ENCODE measurements at regions not wholly inside any gene's neighbourhood (a gene's known extent, or its start where the extent isn't known, plus 50 kb on each side); places are given as distances from the start of the nearest gene placed in this dataset.

GRCh38 chr6:91667596-91667995 is 1080.7 kb upstream of the MAP3K7 start:
- no peak for DNase-seq

GRCh38 chr6:91664327-91664959 is 1077.6 kb upstream of the MAP3K7 start:
- DNase-seq, result no peak

- DNase-seq, result no peak
Measured at GRCh38 chr6:91660893-91661292, 1074.0 kb upstream of the MAP3K7 start.

- no peak for DNase-seq
Measured at GRCh38 chr6:91659891-91660290, 1073.0 kb upstream of the MAP3K7 start.

- DNase-seq, result no peak
Measured at GRCh38 chr6:91654793-91655192, 1067.9 kb upstream of the MAP3K7 start.

- no peak for DNase-seq
Measured at GRCh38 chr6:91654357-91654756, 1067.5 kb upstream of the MAP3K7 start.

GRCh38 chr6:91653895-91654294 is 1067.0 kb upstream of the MAP3K7 start:
- DNase-seq, result no peak

GRCh38 chr6:91653076-91653723 is 1066.3 kb upstream of the MAP3K7 start:
- no peak for DNase-seq

- no peak for DNase-seq
Measured at GRCh38 chr6:91646649-91647048, 1059.8 kb upstream of the MAP3K7 start.

- DNase-seq, result no peak
Measured at GRCh38 chr6:91645811-91646210, 1058.9 kb upstream of the MAP3K7 start.

GRCh38 chr6:91637217-91637616 is 1050.3 kb upstream of the MAP3K7 start:
- no peak for DNase-seq

- no peak for DNase-seq
Measured at GRCh38 chr6:91634791-91635190, 1047.9 kb upstream of the MAP3K7 start.

GRCh38 chr6:91633374-91634111 is 1046.7 kb upstream of the MAP3K7 start:
- no peak for DNase-seq

GRCh38 chr6:91632308-91632707 is 1045.4 kb upstream of the MAP3K7 start:
- no peak for DNase-seq

- no peak for DNase-seq
Measured at GRCh38 chr6:91631227-91631626, 1044.4 kb upstream of the MAP3K7 start.

GRCh38 chr6:91626911-91627310 is 1040.0 kb upstream of the MAP3K7 start:
- DNase-seq, result no peak

- no peak for DNase-seq
Measured at GRCh38 chr6:91613481-91613880, 1026.6 kb upstream of the MAP3K7 start.

- no peak for DNase-seq
Measured at GRCh38 chr6:91611190-91611589, 1024.3 kb upstream of the MAP3K7 start.

- no peak for DNase-seq
Measured at GRCh38 chr6:91608428-91608827, 1021.6 kb upstream of the MAP3K7 start.

- DNase-seq, result no peak
Measured at GRCh38 chr6:91606148-91606901, 1019.5 kb upstream of the MAP3K7 start.

GRCh38 chr6:91600561-91600960 is 1013.7 kb upstream of the MAP3K7 start:
- DNase-seq, result no peak

GRCh38 chr6:91590191-91590590 is 1003.3 kb upstream of the MAP3K7 start:
- DNase-seq, result no peak

GRCh38 chr6:91580635-91581034 is 993.8 kb upstream of the MAP3K7 start:
- DNase-seq, result no peak

GRCh38 chr6:91575032-91575431 is 988.2 kb upstream of the MAP3K7 start:
- no peak for DNase-seq
